ENCODE measurements at regions not wholly inside any gene's neighbourhood (a gene's known extent, or its start where the extent isn't known, plus 50 kb on each side); places are given as distances from the start of the nearest gene placed in this dataset.
"Not testable (repeated sequence)": the region's sequence is repeated elsewhere in the genome, so short reads cannot be mapped to it uniquely, and the experiment has no call there.

DNA sequence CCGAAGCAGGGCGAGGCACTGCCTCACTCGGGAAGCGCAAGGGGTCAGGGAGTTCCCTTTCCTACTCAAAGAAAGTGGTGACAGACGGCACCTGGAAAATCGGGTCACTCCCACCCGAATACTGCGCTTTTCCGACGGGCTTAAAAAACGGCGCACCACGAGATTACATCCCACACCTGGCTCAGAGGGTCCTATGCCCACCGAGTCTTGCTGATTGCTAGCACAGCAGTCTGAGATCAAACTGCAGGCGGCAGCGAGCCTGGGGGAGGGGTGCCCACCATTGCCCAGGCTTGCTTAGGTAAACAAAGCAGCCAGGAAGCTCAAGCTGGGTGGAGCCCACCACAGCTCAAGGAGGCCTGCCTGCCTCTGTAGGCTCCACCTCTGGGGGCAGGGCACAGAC is 549.4 kb downstream of the KIF20B start:
- TF ChIP-seq, protein P1, sequence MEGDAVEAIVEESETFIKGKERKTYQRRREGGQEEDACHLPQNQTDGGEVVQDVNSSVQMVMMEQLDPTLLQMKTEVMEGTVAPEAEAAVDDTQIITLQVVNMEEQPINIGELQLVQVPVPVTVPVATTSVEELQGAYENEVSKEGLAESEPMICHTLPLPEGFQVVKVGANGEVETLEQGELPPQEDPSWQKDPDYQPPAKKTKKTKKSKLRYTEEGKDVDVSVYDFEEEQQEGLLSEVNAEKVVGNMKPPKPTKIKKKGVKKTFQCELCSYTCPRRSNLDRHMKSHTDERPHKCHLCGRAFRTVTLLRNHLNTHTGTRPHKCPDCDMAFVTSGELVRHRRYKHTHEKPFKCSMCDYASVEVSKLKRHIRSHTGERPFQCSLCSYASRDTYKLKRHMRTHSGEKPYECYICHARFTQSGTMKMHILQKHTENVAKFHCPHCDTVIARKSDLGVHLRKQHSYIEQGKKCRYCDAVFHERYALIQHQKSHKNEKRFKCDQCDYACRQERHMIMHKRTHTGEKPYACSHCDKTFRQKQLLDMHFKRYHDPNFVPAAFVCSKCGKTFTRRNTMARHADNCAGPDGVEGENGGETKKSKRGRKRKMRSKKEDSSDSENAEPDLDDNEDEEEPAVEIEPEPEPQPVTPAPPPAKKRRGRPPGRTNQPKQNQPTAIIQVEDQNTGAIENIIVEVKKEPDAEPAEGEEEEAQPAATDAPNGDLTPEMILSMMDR (IDR thresholded peaks at IDR 0.05; ENCODE audit: insufficient read depth, low read length, poor library complexity, severe bottlenecking), result not testable (repeated sequence)
- not testable (repeated sequence) for TF ChIP-seq EZH2phosphoT487 (conservative IDR thresholded peaks at IDR 0.05; ENCODE audit: low read length)

Data from SU-DHL-6 (cell line).